Glutamatergic neuron (in vitro differentiated cells): ENCODE measurements at regions not wholly inside any gene's neighbourhood (a gene's known extent, or its start where the extent isn't known, plus 50 kb on each side); places are given as distances from the start of the nearest gene placed in this dataset.

Source experiments
- DNase-seq: peaks from one replicate; pipeline ENCODE4 v3.0.0; 2022
- H3K27ac Mint-ChIP-seq: one replicate; pipeline ENCODE4 v1.8.0; 2020; ENCODE audit warnings: mild to moderate bottlenecking, mixed read lengths, inconsistent platforms; ENCODE audit not compliant: unreplicated experiment
- H3K27me3 Mint-ChIP-seq: one replicate; pipeline ENCODE4 v1.8.0; 2020; ENCODE audit warnings: mild to moderate bottlenecking, moderate library complexity, mixed read lengths, inconsistent platforms; ENCODE audit not compliant: unreplicated experiment
- H3K36me3 Mint-ChIP-seq: one replicate; pipeline ENCODE4 v1.8.0; 2020; ENCODE audit warnings: mild to moderate bottlenecking, mixed read lengths, inconsistent platforms; ENCODE audit not compliant: unreplicated experiment
- H3K4me1 Mint-ChIP-seq: one replicate; pipeline ENCODE4 v1.8.0; 2020; ENCODE audit warnings: mild to moderate bottlenecking, low read depth, mixed read lengths, inconsistent platforms; ENCODE audit not compliant: unreplicated experiment
- H3K4me3 Mint-ChIP-seq: one replicate; pipeline ENCODE4 v1.8.0; 2020; ENCODE audit warnings: mild to moderate bottlenecking, mixed read lengths, inconsistent platforms; ENCODE audit not compliant: unreplicated experiment
- H3K9me3 Mint-ChIP-seq: one replicate; pipeline ENCODE4 v1.8.0; 2020; ENCODE audit warnings: mild to moderate bottlenecking, moderate library complexity, mixed read lengths, inconsistent platforms; ENCODE audit not compliant: unreplicated experiment
- CTCF ChIP-seq: fragments of 200-600 bp; sonication (generic); IDR thresholded peaks from one replicate; pipeline ENCODE4 v1.5.0; 2021; ENCODE audit not compliant: partially characterized antibody, unreplicated experiment

DNA sequence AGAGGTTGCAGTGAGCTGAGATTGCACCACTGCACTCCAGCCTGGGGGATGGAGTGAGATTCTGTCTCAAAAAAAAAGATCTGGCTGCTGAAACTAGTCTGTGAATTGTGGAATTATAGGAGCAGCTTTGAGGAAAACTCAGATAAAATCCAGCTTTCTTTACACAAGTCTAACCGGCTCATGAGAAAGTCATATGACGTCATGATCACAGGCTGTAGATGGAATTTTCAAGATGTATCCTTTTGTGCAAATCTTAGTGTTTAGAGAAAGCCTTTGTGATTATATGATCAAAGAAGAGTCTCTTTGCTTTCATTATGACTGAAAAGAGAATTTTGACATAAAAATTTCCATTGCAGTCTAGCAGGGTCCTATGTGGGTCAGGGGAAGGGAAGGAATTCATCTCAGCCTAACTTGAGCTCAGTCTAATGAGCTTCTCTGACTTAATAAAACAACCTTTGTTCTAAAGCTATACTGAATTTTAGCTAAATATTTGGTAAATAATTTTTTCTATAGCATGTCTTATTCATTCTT lies 90.2 kb upstream of the NCK2 start:
- H3K4me1 Mint-ChIP-seq: no peaks in the 10 kb centered on the region
- peaks cover 5% of the 10 kb centered on the region for H3K36me3 Mint-ChIP-seq
- no peak overlapping the region for H3K4me3 Mint-ChIP-seq
- H3K27ac Mint-ChIP-seq: no peak overlapping the region
- DNase-seq: no peak
- peaks cover 6% of the 10 kb centered on the region for H3K9me3 Mint-ChIP-seq
- no peaks in the 10 kb centered on the region for H3K27me3 Mint-ChIP-seq
- TF ChIP-seq CTCF: no peak

DNA sequence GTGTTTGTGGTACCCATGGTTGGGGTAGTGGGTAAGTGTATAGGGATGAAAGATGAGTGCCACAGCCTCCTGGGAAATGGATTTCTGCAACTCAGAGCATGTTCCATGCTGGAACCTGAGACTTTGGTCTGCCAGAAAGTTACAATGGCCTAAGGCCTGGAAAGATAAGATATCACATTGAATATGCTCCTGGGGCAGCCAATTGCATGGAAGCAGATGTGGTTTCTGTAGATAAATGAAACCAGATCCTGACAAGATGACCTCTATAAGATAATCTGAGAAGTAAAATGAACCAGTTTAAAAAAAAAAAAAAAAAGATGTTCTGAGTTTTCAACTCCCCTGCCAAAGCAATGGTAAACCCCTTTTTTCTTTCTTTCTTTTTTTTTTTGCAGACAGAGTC lies 91.4 kb upstream of the NCK2 start:
- Mint-ChIP-seq H3K36me3 (peaks cover 10% of the 10 kb centered on the region), H3K27me3 (no peaks in the 10 kb centered on the region), H3K9me3 (peaks cover 10% of the 10 kb centered on the region), H3K27ac (no peak overlapping the region), H3K4me1 (no peaks in the 10 kb centered on the region), H3K4me3 (no peak overlapping the region)
- no peak for TF ChIP-seq CTCF
- DNase-seq: no peak

DNA sequence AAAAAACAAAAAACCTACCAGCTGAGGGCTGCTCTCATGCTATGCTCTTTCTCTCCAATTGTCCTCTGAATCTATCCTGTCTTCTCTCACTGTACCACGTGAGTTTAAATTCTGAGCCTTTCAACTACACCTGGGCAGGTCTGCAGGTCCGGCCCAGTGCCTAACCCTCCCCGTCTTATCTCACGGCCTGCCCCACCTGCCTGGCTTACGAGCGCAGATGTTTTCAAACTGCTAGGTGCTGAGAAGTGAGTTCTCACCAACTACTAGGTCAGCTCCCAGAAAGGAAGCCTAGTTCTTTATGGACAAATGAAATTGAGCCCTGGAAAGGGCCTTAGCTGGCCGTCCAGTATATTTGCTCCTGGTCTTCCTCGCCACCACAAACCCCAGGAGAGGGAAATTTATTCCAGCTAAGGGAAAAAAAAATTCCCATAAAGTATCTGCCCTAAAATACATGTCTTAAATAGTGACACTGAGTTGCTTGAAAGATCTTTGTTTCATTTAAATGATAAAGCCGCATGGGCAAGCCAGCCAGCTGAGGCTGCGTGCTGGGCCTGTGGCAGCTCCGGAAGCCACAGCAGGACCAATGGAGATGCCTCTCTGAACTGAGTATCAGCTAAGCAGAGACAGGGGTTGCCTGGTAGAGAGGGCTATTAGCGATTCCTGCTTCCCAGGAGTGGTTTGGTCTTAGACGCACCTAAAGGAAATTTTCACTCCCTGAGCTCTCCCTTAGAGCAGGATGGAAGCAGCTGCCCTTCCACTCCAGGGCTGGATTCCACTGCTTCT lies 92.5 kb upstream of the NCK2 start:
- DNase-seq: no peak
- Mint-ChIP-seq H3K27me3 (peaks cover 1% of the 10 kb centered on the region), H3K4me3 (no peak overlapping the region), H3K36me3 (peaks cover 10% of the 10 kb centered on the region), H3K4me1 (no peaks in the 10 kb centered on the region), H3K27ac (no peak overlapping the region), H3K9me3 (peaks cover 10% of the 10 kb centered on the region)
- no peak for TF ChIP-seq CTCF

- H3K27me3 Mint-ChIP-seq: peaks cover 2% of the 10 kb centered on the region
- H3K4me3 Mint-ChIP-seq: no peak overlapping the region
- peaks cover 10% of the 10 kb centered on the region for H3K36me3 Mint-ChIP-seq
- peaks cover 7% of the 10 kb centered on the region for H3K4me1 Mint-ChIP-seq
- TF ChIP-seq CTCF: no peak
- DNase-seq: no peak
- peaks cover 10% of the 10 kb centered on the region for H3K9me3 Mint-ChIP-seq
- no peak overlapping the region for H3K27ac Mint-ChIP-seq
Measured at GRCh38 chr2:105649534-105649933, 95.2 kb upstream of the NCK2 start.

DNA sequence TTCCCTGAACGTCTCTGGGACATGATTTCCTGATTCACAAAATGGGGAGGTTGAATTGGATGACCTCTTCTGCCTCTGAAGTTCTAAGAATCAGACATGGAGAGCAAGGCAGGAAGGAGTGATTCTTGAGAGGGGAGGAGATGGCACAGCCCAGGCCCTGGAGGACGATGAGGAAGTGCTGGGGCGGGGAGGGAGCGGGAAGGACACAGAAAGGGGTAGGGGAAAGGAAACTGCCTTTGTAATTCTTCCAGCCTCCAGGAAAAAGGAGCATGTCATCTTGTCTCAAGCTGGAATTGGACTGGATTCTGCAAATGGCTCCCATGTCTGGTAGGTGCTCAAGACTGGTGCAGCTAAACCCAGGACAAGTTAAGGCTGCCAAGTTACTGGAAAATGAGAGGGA lies 97.0 kb upstream of the NCK2 start:
- no peak overlapping the region for H3K27ac Mint-ChIP-seq
- DNase-seq: no peak
- H3K9me3 Mint-ChIP-seq: peaks cover 10% of the 10 kb centered on the region
- TF ChIP-seq CTCF: no peak
- H3K36me3 Mint-ChIP-seq: peaks cover 10% of the 10 kb centered on the region
- H3K27me3 Mint-ChIP-seq: peaks cover 2% of the 10 kb centered on the region
- no peak overlapping the region for H3K4me3 Mint-ChIP-seq
- H3K4me1 Mint-ChIP-seq: peaks cover 7% of the 10 kb centered on the region
